ENCODE measurements at regions not wholly inside any gene's neighbourhood (a gene's known extent, or its start where the extent isn't known, plus 50 kb on each side); places are given as distances from the start of the nearest gene placed in this dataset.

DNA sequence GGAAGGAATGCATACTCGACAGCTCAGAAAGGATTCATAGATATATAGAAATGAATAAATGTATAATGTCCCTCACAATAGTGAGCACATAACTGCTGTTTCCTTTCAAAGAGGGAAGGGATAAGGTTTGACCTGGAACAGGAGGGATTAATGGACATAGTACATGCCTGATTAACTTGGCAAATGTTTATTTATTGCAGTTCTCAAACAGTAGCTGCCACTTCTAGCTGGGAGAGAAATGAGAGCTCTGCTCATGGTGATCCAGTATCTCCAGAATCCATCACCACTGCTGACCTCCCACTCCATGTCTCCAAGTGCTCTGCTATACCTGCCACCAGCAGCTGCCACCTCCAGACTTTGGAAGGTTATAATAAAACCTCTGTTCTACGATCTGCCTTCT lies 108.1 kb downstream of the LRIG3 start:
- Mint-ChIP-seq H3K27ac (no peak overlapping the region), H3K27me3 (no peaks in the 10 kb centered on the region), H3K4me3 (no peak overlapping the region), H3K4me1 (no peaks in the 10 kb centered on the region), H3K36me3 (ENCODE audit: low read depth) (no peaks in the 10 kb centered on the region)
- ATAC-seq (no peak), DNase-seq (no peak)
- H3K9me3 ChIP-seq (ENCODE audit: control insufficient read depth, low read length, poor library complexity, severe bottlenecking): no peaks in the 10 kb centered on the region

GRCh38 chr12:58814036-58814435 lies 106.3 kb downstream of the LRIG3 start:
- DNase-seq (no peak), ATAC-seq (no peak)
- Mint-ChIP-seq H3K27me3 (no peaks in the 10 kb centered on the region), H3K4me3 (no peak overlapping the region), H3K27ac (no peak overlapping the region), H3K4me1 (no peaks in the 10 kb centered on the region), H3K36me3 (ENCODE audit: low read depth) (no peaks in the 10 kb centered on the region)
- H3K9me3 ChIP-seq (ENCODE audit: control insufficient read depth, low read length, poor library complexity, severe bottlenecking): no peaks in the 10 kb centered on the region

DNA sequence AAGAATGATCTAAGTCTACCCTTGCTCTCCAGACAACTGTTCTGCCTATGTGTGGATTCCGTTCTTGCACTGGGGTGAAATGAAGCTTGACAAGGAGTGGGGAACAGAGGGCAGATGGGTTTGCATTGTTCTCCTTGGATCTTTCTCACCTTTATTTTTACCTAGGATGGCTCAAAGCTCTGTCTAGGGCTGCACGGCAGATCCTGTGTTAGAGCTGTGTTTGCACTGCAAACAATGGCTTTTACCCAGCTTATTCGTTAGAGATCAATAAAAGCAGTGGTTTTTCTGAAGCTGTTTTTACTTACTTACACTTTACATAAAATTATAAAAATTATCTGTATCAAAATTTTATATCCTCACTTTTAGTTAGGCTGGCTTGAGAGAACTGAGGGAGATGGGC lies 105.1 kb downstream of the LRIG3 start:
- Mint-ChIP-seq H3K27me3 (no peaks in the 10 kb centered on the region), H3K27ac (no peak overlapping the region), H3K4me1 (no peaks in the 10 kb centered on the region), H3K4me3 (no peak overlapping the region), H3K36me3 (ENCODE audit: low read depth) (no peaks in the 10 kb centered on the region)
- no peak for DNase-seq
- no peak for ATAC-seq
- H3K9me3 ChIP-seq (ENCODE audit: control insufficient read depth, low read length, poor library complexity, severe bottlenecking): no peaks in the 10 kb centered on the region

- Mint-ChIP-seq H3K27ac (no peak overlapping the region), H3K27me3 (no peaks in the 10 kb centered on the region), H3K4me1 (no peaks in the 10 kb centered on the region), H3K36me3 (ENCODE audit: low read depth) (no peaks in the 10 kb centered on the region), H3K4me3 (no peak overlapping the region)
- ATAC-seq (no peak), DNase-seq (no peak)
- no peaks in the 10 kb centered on the region for H3K9me3 ChIP-seq (ENCODE audit: control insufficient read depth, low read length, poor library complexity, severe bottlenecking)
These were observed 101.8 kb downstream of the LRIG3 start for GRCh38 chr12:58818546-58818945.

DNA sequence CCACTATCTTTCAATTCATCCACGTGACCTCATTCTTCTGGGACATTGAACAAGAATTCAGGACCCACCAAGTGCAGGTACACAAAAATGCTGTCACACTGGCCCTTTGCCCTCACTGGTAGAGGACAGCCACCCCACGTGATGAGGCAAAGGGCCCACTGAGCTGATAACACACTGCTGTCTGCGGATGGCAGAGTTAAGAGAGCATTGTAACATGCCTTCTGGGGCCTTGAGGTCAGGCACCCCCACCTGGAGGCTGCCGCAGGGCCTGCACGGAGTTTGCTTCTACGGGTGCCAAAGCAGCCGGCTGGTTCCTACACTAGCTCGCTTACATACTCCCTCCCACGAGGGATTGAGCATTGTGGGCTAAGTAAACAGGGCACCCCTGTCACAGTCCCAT lies 101.0 kb downstream of the LRIG3 start:
- ATAC-seq (no peak), DNase-seq (no peak)
- Mint-ChIP-seq H3K27me3 (no peaks in the 10 kb centered on the region), H3K27ac (no peak overlapping the region), H3K4me3 (no peak overlapping the region), H3K4me1 (no peaks in the 10 kb centered on the region), H3K36me3 (ENCODE audit: low read depth) (no peaks in the 10 kb centered on the region)
- H3K9me3 ChIP-seq (ENCODE audit: control insufficient read depth, low read length, poor library complexity, severe bottlenecking): no peaks in the 10 kb centered on the region

- Mint-ChIP-seq H3K4me3 (no peak overlapping the region), H3K36me3 (ENCODE audit: low read depth) (no peaks in the 10 kb centered on the region), H3K4me1 (no peaks in the 10 kb centered on the region), H3K27ac (no peak overlapping the region), H3K27me3 (no peaks in the 10 kb centered on the region)
- no peak for DNase-seq
- H3K9me3 ChIP-seq (ENCODE audit: control insufficient read depth, low read length, poor library complexity, severe bottlenecking): no peaks in the 10 kb centered on the region
- ATAC-seq: no peak
These were observed 100.3 kb downstream of the LRIG3 start for GRCh38 chr12:58819985-58820384.
